ENCODE measurements at regions not wholly inside any gene's neighbourhood (a gene's known extent, or its start where the extent isn't known, plus 50 kb on each side); places are given as distances from the start of the nearest gene placed in this dataset.

DNA sequence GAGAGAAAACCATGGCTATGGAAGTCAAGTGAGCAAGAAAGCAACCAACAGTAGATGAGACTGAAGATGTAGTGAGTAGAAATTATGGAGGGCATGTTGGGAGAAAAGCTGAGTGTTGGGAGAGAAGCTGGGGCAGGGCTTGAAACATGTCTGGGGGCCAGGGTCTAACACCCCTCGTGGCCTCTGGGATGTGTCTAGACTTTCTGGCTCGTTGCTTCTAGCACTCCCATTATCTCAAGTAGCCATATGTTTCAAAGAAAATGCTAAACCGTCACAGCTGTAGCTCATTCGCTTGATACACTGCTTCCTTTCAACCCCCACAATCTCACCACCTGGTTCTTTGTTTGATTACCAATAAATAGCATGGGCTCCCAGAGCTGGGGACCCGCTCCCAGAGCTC, 83.8 kb upstream of the BCHE start (continued):
- TF ChIP-seq YY1 (IDR thresholded peaks at IDR 0.05; ENCODE audit: borderline replicate concordance in 1 of 3, control insufficient read depth in 1 of 3, extremely low read depth in 1 of 3, insufficient read depth in 3 of 3, insufficient read length in 1 of 3, insufficient replicate concordance in 2 of 3, low read depth in 1 of 3, low read length in 2 of 3) (peak in 1 of 3 experiments; percentile 7), CTCF (IDR thresholded peaks at IDR 0.05 in 2 of 3, conservative IDR thresholded peaks at IDR 0.05 in 1 of 3; ENCODE audit: insufficient read depth in 2 of 3, low read depth in 1 of 3, low read length in 3 of 3) (no peak), NELFE (IDR thresholded peaks at IDR 0.05; ENCODE audit: insufficient read depth, insufficient read length) (no peak), HDAC6 (IDR thresholded peaks at IDR 0.05; ENCODE audit: low read depth, low read length) (no peak), IFI16 (CRISPR knock-in tag; IDR thresholded peaks at IDR 0.05) (no peak), ZBTB40 (IDR thresholded peaks at IDR 0.05) (no peak), ZBTB40 (CRISPR knock-in tag; IDR thresholded peaks at IDR 0.05) (no peak), TAF7 (tag; IDR thresholded peaks at IDR 0.05) (no peak), KAT7 (CRISPR knock-in tag; IDR thresholded peaks at IDR 0.05; ENCODE audit: borderline replicate concordance) (no peak)
- TF ChIP-seq, protein P1, sequence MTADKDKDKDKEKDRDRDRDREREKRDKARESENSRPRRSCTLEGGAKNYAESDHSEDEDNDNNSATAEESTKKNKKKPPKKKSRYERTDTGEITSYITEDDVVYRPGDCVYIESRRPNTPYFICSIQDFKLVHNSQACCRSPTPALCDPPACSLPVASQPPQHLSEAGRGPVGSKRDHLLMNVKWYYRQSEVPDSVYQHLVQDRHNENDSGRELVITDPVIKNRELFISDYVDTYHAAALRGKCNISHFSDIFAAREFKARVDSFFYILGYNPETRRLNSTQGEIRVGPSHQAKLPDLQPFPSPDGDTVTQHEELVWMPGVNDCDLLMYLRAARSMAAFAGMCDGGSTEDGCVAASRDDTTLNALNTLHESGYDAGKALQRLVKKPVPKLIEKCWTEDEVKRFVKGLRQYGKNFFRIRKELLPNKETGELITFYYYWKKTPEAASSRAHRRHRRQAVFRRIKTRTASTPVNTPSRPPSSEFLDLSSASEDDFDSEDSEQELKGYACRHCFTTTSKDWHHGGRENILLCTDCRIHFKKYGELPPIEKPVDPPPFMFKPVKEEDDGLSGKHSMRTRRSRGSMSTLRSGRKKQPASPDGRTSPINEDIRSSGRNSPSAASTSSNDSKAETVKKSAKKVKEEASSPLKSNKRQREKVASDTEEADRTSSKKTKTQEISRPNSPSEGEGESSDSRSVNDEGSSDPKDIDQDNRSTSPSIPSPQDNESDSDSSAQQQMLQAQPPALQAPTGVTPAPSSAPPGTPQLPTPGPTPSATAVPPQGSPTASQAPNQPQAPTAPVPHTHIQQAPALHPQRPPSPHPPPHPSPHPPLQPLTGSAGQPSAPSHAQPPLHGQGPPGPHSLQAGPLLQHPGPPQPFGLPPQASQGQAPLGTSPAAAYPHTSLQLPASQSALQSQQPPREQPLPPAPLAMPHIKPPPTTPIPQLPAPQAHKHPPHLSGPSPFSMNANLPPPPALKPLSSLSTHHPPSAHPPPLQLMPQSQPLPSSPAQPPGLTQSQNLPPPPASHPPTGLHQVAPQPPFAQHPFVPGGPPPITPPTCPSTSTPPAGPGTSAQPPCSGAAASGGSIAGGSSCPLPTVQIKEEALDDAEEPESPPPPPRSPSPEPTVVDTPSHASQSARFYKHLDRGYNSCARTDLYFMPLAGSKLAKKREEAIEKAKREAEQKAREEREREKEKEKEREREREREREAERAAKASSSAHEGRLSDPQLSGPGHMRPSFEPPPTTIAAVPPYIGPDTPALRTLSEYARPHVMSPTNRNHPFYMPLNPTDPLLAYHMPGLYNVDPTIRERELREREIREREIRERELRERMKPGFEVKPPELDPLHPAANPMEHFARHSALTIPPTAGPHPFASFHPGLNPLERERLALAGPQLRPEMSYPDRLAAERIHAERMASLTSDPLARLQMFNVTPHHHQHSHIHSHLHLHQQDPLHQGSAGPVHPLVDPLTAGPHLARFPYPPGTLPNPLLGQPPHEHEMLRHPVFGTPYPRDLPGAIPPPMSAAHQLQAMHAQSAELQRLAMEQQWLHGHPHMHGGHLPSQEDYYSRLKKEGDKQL (CRISPR knock-in tag; IDR thresholded peaks at IDR 0.05; ENCODE audit: borderline replicate concordance): no peak

Data from K562 (cell line).